22Rv1 (cell line): ENCODE measurements at regions not wholly inside any gene's neighbourhood (a gene's known extent, or its start where the extent isn't known, plus 50 kb on each side); places are given as distances from the start of the nearest gene placed in this dataset.

ENCODE experiments used
- ZFX ChIP-seq: fragments of 450-650 bp; IDR thresholded peaks from 2 replicates; pipeline ENCODE4 v1.6.1; 2017; ENCODE audit warnings: antibody characterized with exemption, borderline replicate concordance
- TF ChIP-seq, protein P1 (sequence below): fragments of 450-650 bp; IDR thresholded peaks from 2 replicates; pipeline ENCODE4 v1.5.1; 2017; ENCODE audit warnings: mild to moderate bottlenecking

DNA sequence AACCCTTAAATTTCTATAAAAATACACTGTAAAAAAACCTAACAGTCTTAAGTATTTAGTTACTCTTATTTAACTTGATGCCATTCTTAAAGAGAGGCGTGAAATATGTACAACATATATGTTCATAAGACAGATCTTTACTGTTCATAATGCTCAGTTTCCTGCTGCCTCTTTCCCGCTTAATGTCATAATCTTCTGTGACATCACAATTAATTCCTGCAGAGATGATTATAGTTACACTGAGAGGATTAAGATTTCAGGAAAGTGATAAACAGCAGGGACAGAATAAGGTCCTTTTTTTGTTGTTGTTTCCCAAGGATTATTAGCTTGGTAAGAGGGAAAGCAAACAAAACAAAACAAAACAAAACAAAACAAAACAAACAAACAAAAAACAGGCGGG lies 801.4 kb downstream of the FLRT2 start:
- TF ChIP-seq, protein P1, sequence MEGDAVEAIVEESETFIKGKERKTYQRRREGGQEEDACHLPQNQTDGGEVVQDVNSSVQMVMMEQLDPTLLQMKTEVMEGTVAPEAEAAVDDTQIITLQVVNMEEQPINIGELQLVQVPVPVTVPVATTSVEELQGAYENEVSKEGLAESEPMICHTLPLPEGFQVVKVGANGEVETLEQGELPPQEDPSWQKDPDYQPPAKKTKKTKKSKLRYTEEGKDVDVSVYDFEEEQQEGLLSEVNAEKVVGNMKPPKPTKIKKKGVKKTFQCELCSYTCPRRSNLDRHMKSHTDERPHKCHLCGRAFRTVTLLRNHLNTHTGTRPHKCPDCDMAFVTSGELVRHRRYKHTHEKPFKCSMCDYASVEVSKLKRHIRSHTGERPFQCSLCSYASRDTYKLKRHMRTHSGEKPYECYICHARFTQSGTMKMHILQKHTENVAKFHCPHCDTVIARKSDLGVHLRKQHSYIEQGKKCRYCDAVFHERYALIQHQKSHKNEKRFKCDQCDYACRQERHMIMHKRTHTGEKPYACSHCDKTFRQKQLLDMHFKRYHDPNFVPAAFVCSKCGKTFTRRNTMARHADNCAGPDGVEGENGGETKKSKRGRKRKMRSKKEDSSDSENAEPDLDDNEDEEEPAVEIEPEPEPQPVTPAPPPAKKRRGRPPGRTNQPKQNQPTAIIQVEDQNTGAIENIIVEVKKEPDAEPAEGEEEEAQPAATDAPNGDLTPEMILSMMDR: no peak
- TF ChIP-seq ZFX: no peak
